Mammary epithelial cell (primary cell): ENCODE measurements at regions not wholly inside any gene's neighbourhood (a gene's known extent, or its start where the extent isn't known, plus 50 kb on each side); places are given as distances from the start of the nearest gene placed in this dataset.

Experiments used
- CTCF ChIP-seq, 2 donors: IDR thresholded peaks in 1 of 2; conservative IDR thresholded peaks in 1 of 2; 2 replicates each; pipeline ENCODE4 v1.5.1; 2011 to 2012; ENCODE audit warnings: inconsistent platforms in 2 of 2, low read length in 2 of 2, mild to moderate bottlenecking in 2 of 2, control low read depth in 1 of 2, low read depth in 1 of 2; ENCODE audit not compliant: insufficient read depth in 1 of 2; ENCODE audit errors: extremely low read depth in 1 of 2
- EZH2 ChIP-seq: IDR thresholded peaks from 2 replicates; pipeline ENCODE4 v1.6.1; 2012; ENCODE audit warnings: low read length, inconsistent platforms, borderline replicate concordance

GRCh38 chr5:68129364-68129763 lies 86.2 kb upstream of the PIK3R1 start:
- TF ChIP-seq CTCF (conservative IDR thresholded peaks at IDR 0.05 in 1 of 2, IDR thresholded peaks at IDR 0.05 in 1 of 2; ENCODE audit: extremely low read depth in 1 of 2, insufficient read depth in 1 of 2, low read depth in 1 of 2, low read length in 2 of 2): no peak
- no peak for TF ChIP-seq EZH2
